Upper lobe of right lung (tissue), 1 donor: ENCODE measurements at regions not wholly inside any gene's neighbourhood (a gene's known extent, or its start where the extent isn't known, plus 50 kb on each side); places are given as distances from the start of the nearest gene placed in this dataset.

Experiments
- ATAC-seq: fragments of 200-7000 bp; cut with Tn5 transposase; one replicate; pipeline ENCODE4 v1.9.1; 2020; ENCODE audit warnings: mild to moderate bottlenecking, moderate library complexity
- DNase-seq: peaks from one replicate; pipeline ENCODE4 v3.0.0-alpha.2; 2020
- H3K27ac ChIP-seq: fragments of 200-600 bp; one replicate; pipeline ENCODE4 v1.8.0; 2022
- H3K27me3 ChIP-seq: fragments of 200-600 bp; one replicate; pipeline ENCODE4 v1.8.0; 2022; ENCODE audit warnings: mild to moderate bottlenecking
- H3K36me3 ChIP-seq: fragments of 200-600 bp; one replicate; pipeline ENCODE4 v1.8.0; 2022
- H3K4me1 ChIP-seq: fragments of 200-600 bp; one replicate; pipeline ENCODE4 v1.8.0; 2022
- H3K4me3 ChIP-seq: fragments of 200-600 bp; one replicate; pipeline ENCODE4 v1.8.0; 2022; ENCODE audit warnings: mild to moderate bottlenecking
- H3K9me3 ChIP-seq: fragments of 200-600 bp; one replicate; pipeline ENCODE4 v1.8.0; 2022
- CTCF ChIP-seq: fragments of 200-600 bp; IDR thresholded peaks from one replicate; pipeline ENCODE4 v1.8.0; 2022; ENCODE audit warnings: antibody characterized with exemption
- intact Hi-C: fragments of 100-400 bp; cut with DNase I; formaldehyde crosslinking; loops from one replicate; pipeline ENCODE4 v1.11.0; 2022
- donor health status: DM: no; HTN: yes; CAD: no; lungs with severe emphysema.

- H3K9me3 ChIP-seq = no peaks in the 10 kb centered on the region
- ATAC-seq = no peak
- H3K27me3 ChIP-seq = no peaks in the 10 kb centered on the region
- intact Hi-C loops = no loop called here
- no peaks in the 10 kb centered on the region for H3K4me1 ChIP-seq
- H3K36me3 ChIP-seq = no peaks in the 10 kb centered on the region
- H3K4me3 ChIP-seq = no peak overlapping the region
- no peak for TF ChIP-seq CTCF
- DNase-seq = no peak
- no peak overlapping the region for H3K27ac ChIP-seq
Observed at GRCh38 chr7:115522174-115522573, 508.4 kb downstream of the TFEC start.

- no peaks in the 10 kb centered on the region for H3K4me1 ChIP-seq
- H3K9me3 ChIP-seq = no peaks in the 10 kb centered on the region
- no peak for TF ChIP-seq CTCF
- intact Hi-C loops = no loop called here
- DNase-seq (no peak), ATAC-seq (no peak)
- no peaks in the 10 kb centered on the region for H3K27me3 ChIP-seq
- H3K27ac ChIP-seq = no peak overlapping the region
- H3K4me3 ChIP-seq = no peak overlapping the region
- H3K36me3 ChIP-seq = no peaks in the 10 kb centered on the region
Observed at GRCh38 chr7:115516341-115516740, 514.2 kb downstream of the TFEC start.

- intact Hi-C loops = no loop called here
- ATAC-seq (no peak), DNase-seq (no peak)
- Histone ChIP-seq H3K36me3 (no peaks in the 10 kb centered on the region), H3K27me3 (no peaks in the 10 kb centered on the region), H3K4me1 (no peaks in the 10 kb centered on the region), H3K9me3 (no peaks in the 10 kb centered on the region), H3K27ac (no peak overlapping the region), H3K4me3 (no peak overlapping the region)
- TF ChIP-seq CTCF = no peak
Observed at GRCh38 chr7:115511330-115511729, 519.2 kb downstream of the TFEC start.

- Histone ChIP-seq H3K36me3 (no peaks in the 10 kb centered on the region), H3K27ac (no peak overlapping the region), H3K9me3 (no peaks in the 10 kb centered on the region)
Observed at GRCh38 chr7:115505136-115505535, 525.4 kb downstream of the TFEC start.

GRCh38 chr7:115499956-115500355, 530.6 kb downstream of the TFEC start:
- no peak for TF ChIP-seq CTCF
- no peaks in the 10 kb centered on the region for H3K36me3 ChIP-seq
- ATAC-seq = no peak
- no peak overlapping the region for H3K27ac ChIP-seq
- no peak for DNase-seq
- H3K4me1 ChIP-seq = no peaks in the 10 kb centered on the region
- H3K4me3 ChIP-seq = no peak overlapping the region
- H3K9me3 ChIP-seq = no peaks in the 10 kb centered on the region
- intact Hi-C loops = no loop called here
- no peaks in the 10 kb centered on the region for H3K27me3 ChIP-seq

More at GRCh38 chr7:115505136-115505535, 525.4 kb downstream of the TFEC start:
- TF ChIP-seq CTCF = no peak
- Histone ChIP-seq H3K4me3 (no peak overlapping the region), H3K4me1 (no peaks in the 10 kb centered on the region), H3K27me3 (no peaks in the 10 kb centered on the region)
- intact Hi-C loops = no loop called here
- DNase-seq (no peak), ATAC-seq (peak; percentile 17)

GRCh38 chr7:115496006-115496405, 534.6 kb downstream of the TFEC start:
- no peak for ATAC-seq
- no peaks in the 10 kb centered on the region for H3K4me1 ChIP-seq
- no peak for TF ChIP-seq CTCF
- no peak overlapping the region for H3K27ac ChIP-seq
- no peaks in the 10 kb centered on the region for H3K27me3 ChIP-seq
- intact Hi-C loops = no loop called here
- no peak for DNase-seq
- no peaks in the 10 kb centered on the region for H3K36me3 ChIP-seq
- H3K9me3 ChIP-seq = no peaks in the 10 kb centered on the region
- H3K4me3 ChIP-seq = no peak overlapping the region
